ENCODE measurements at regions not wholly inside any gene's neighbourhood (a gene's known extent, or its start where the extent isn't known, plus 50 kb on each side); places are given as distances from the start of the nearest gene placed in this dataset.

GRCh38 chr17:69936996-69937395 lies 138.0 kb upstream of the KCNJ16 start:
- in situ Hi-C loops (cut with HindIII; ENCODE audit: low sequenced_read_pairs), result no loop called here
- TF ChIP-seq, protein P1, sequence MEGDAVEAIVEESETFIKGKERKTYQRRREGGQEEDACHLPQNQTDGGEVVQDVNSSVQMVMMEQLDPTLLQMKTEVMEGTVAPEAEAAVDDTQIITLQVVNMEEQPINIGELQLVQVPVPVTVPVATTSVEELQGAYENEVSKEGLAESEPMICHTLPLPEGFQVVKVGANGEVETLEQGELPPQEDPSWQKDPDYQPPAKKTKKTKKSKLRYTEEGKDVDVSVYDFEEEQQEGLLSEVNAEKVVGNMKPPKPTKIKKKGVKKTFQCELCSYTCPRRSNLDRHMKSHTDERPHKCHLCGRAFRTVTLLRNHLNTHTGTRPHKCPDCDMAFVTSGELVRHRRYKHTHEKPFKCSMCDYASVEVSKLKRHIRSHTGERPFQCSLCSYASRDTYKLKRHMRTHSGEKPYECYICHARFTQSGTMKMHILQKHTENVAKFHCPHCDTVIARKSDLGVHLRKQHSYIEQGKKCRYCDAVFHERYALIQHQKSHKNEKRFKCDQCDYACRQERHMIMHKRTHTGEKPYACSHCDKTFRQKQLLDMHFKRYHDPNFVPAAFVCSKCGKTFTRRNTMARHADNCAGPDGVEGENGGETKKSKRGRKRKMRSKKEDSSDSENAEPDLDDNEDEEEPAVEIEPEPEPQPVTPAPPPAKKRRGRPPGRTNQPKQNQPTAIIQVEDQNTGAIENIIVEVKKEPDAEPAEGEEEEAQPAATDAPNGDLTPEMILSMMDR (IDR thresholded peaks at IDR 0.05; ENCODE audit: low read depth, low read length), result no peak

DNA sequence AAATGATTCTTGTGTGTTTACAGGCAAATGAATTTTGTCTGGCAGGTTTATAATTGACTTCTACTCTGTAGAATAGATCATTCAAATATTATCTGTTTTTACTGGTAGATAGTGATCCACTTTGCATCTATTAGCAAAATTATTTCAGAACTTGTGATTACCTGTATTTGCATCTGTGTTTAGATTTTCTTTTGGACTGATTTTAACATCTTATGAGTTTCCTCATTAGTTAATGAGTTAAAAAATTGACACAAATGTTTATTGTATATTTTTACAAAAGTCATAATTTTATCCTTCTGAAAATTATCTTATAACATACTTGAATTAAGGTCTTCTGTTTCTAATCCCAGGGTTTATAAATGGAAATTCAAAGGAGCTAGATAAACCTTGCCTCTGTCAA lies 132.0 kb upstream of the KCNJ16 start:
- DNase-seq (ENCODE audit: low read depth, low spot score), result no peak
- in situ Hi-C loops (cut with HindIII; ENCODE audit: low sequenced_read_pairs), result no loop called here
- H3K4me3 ChIP-seq (ENCODE audit: low read depth, low read length), result no peak overlapping the region
- TF ChIP-seq, protein P1 (IDR thresholded peaks at IDR 0.05; ENCODE audit: low read depth, low read length), result no peak

More at GRCh38 chr17:69936996-69937395, 138.0 kb upstream of the KCNJ16 start:
- no peak overlapping the region for H3K4me3 ChIP-seq (ENCODE audit: low read depth, low read length)
- no peak for DNase-seq (ENCODE audit: low read depth, low spot score)

- in situ Hi-C loops (cut with HindIII; ENCODE audit: low sequenced_read_pairs), result no loop called here
Measured at GRCh38 chr17:69944406-69944805, 130.6 kb upstream of the KCNJ16 start.

DNA sequence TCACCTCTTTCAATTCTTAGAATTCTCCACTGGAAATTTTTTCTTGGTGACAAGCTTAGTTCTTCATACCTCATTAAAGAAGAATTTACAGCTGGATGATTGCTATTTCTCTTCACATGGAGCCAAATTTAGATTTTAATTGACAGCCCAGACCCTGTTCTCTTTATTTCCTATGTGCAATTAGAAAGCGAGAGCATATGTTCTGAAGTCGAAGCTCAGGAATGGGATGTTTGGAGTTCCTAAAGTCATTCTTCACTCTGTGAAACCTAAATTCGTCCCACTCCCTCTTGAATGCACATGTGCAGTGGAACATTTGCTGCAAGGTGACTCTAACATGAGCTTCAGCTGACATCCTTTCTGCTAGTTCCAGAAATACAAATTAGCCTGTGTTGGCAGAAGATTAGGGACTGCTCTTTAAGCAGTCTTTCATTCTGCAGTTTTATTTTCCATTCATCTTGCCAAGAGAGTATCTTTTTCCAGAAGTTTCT lies 129.3 kb upstream of the KCNJ16 start:
- no peak overlapping the region for H3K4me3 ChIP-seq (ENCODE audit: low read depth, low read length)
- TF ChIP-seq, protein P1 (IDR thresholded peaks at IDR 0.05; ENCODE audit: low read depth, low read length), result no peak
- DNase-seq (ENCODE audit: low read depth, low spot score), result peak; percentile 14
- in situ Hi-C loops (cut with HindIII; ENCODE audit: low sequenced_read_pairs), result no loop called here

More at GRCh38 chr17:69944406-69944805, 130.6 kb upstream of the KCNJ16 start:
- TF ChIP-seq, protein P1 (IDR thresholded peaks at IDR 0.05; ENCODE audit: low read depth, low read length), result no peak
- no peak for DNase-seq (ENCODE audit: low read depth, low spot score)
- H3K4me3 ChIP-seq (ENCODE audit: low read depth, low read length), result no peak overlapping the region

DNA sequence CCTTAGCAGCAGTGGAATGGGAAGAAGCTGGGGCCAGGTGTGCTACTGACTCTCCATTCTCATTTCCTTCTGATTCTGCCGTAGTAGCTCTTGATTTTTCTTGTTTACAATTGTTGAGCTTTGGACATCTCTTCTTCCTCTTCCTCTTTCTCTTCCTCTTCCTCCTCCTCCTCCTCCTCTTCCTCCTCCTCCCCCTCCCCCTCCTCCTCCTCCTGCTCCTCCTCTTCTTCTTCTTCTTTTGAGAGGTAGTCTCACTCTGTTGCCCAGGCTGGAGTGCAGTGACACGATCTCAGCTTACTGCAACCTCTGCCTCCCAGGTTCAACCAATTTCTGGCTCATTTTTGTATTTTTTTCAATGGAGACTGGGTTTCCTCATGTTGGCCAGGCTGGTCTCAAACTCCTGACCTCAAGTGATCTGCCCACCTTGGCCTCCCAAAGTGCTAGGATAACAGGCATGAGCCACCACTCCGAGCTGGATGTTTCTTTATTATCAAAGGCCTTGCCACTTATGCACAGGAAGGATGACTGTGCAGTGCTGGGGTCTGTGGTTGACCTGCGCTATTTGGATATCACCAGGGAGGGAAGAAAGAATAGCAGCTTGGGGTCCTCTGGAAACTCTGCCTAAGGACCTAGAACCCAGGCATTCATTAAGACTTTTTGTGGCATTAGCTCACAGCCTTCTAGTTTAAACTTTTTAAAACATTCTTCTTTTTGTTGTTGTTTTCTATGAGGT lies 127.8 kb upstream of the KCNJ16 start:
- in situ Hi-C loops (cut with HindIII; ENCODE audit: low sequenced_read_pairs), result no loop called here

GRCh38 chr17:69948406-69948805 lies 126.6 kb upstream of the KCNJ16 start:
- in situ Hi-C loops (cut with HindIII; ENCODE audit: low sequenced_read_pairs), result no loop called here
- TF ChIP-seq, protein P1 (IDR thresholded peaks at IDR 0.05; ENCODE audit: low read depth, low read length), result no peak
- DNase-seq (ENCODE audit: low read depth, low spot score), result no peak
- H3K4me3 ChIP-seq (ENCODE audit: low read depth, low read length), result no peak overlapping the region

More for the DNA sequence above, 127.8 kb upstream of the KCNJ16 start:
- TF ChIP-seq, protein P1 (IDR thresholded peaks at IDR 0.05; ENCODE audit: low read depth, low read length), result no peak
- peak; percentile 82 for DNase-seq (ENCODE audit: low read depth, low spot score)
- no peak overlapping the region for H3K4me3 ChIP-seq (ENCODE audit: low read depth, low read length)
